GM13976 (cell line): ENCODE measurements at regions not wholly inside any gene's neighbourhood (a gene's known extent, or its start where the extent isn't known, plus 50 kb on each side); places are given as distances from the start of the nearest gene placed in this dataset.
"Not testable (repeated sequence)": the region's sequence is repeated elsewhere in the genome, so short reads cannot be mapped to it uniquely, and the experiment has no call there.

Source experiments
- DNase-seq: peaks from one replicate; pipeline ENCODE4 v3.0.0; 2012; ENCODE audit warnings: low spot score
- CTCF ChIP-seq: IDR thresholded peaks from 2 replicates; pipeline ENCODE4 v1.5.1; 2012; ENCODE audit warnings: borderline replicate concordance, mild to moderate bottlenecking; ENCODE audit not compliant: insufficient read depth; ENCODE audit errors: extremely low read depth, missing control alignments, control extremely low read depth
- in situ Hi-C: fragments of 300-500 bp; cut with MboI; formaldehyde crosslinking; loops from one replicate; pipeline ENCODE4 v1.12.0; 2022; ENCODE audit warnings: low sequenced_read_pairs, mixed read lengths, inconsistent platforms; ENCODE audit not compliant: unreplicated experiment

- no peak for TF ChIP-seq CTCF
- in situ Hi-C loops = no loop called here
- no peak for DNase-seq
Observed at GRCh38 chr2:34719206-34719605, 1120.1 kb upstream of the FAM98A start.

- DNase-seq = no peak
- no peak for TF ChIP-seq CTCF
- in situ Hi-C loops = no loop called here
Observed at GRCh38 chr2:34705551-34706247, 1106.6 kb upstream of the FAM98A start.

GRCh38 chr2:34703292-34703691, 1104.2 kb upstream of the FAM98A start:
- DNase-seq = no peak
- in situ Hi-C loops = no loop called here
- TF ChIP-seq CTCF = no peak

GRCh38 chr2:34702391-34702790, 1103.3 kb upstream of the FAM98A start:
- in situ Hi-C loops, DNase-seq: not testable (repeated sequence)

- DNase-seq, in situ Hi-C loops: not testable (repeated sequence)
Observed at GRCh38 chr2:34677591-34677990, 1078.5 kb upstream of the FAM98A start.

- in situ Hi-C loops = not testable (repeated sequence)
Observed at GRCh38 chr2:34677119-34677531, 1078.0 kb upstream of the FAM98A start.

GRCh38 chr2:34670482-34670881, 1071.4 kb upstream of the FAM98A start:
- in situ Hi-C loops = no loop called here
- no peak for DNase-seq
- no peak for TF ChIP-seq CTCF

More at GRCh38 chr2:34677119-34677531, 1078.0 kb upstream of the FAM98A start:
- DNase-seq = not testable (repeated sequence)

- in situ Hi-C loops = no loop called here
- DNase-seq = no peak
- TF ChIP-seq CTCF = no peak
Observed at GRCh38 chr2:34666821-34667220, 1067.7 kb upstream of the FAM98A start.
